GM18870 (cell line): ENCODE measurements at regions not wholly inside any gene's neighbourhood (a gene's known extent, or its start where the extent isn't known, plus 50 kb on each side); places are given as distances from the start of the nearest gene placed in this dataset.
"Not testable (repeated sequence)": the region's sequence is repeated elsewhere in the genome, so short reads cannot be mapped to it uniquely, and the experiment has no call there.

Experiments
- ATAC-seq: cut with Tn5 transposase; IDR thresholded peaks from one replicate; pipeline ENCODE4 v1.9.1; 2021; ENCODE audit warnings: moderate library complexity; ENCODE audit not compliant: unreplicated experiment

- ATAC-seq: no peak
Measured at GRCh38 chr14:77985211-77985615, 185.0 kb upstream of the NRXN3 start.

- ATAC-seq: no peak
Measured at GRCh38 chr14:77986773-77987172, 183.4 kb upstream of the NRXN3 start.

GRCh38 chr14:77988096-77988870 lies 181.9 kb upstream of the NRXN3 start:
- ATAC-seq: no peak

- no peak for ATAC-seq
Measured at GRCh38 chr14:77988970-77989369, 181.2 kb upstream of the NRXN3 start.

GRCh38 chr14:77989441-77989991 lies 180.7 kb upstream of the NRXN3 start:
- ATAC-seq: no peak

GRCh38 chr14:77990337-77990736 lies 179.8 kb upstream of the NRXN3 start:
- ATAC-seq: no peak

- no peak for ATAC-seq
Measured at GRCh38 chr14:77991128-77991772, 178.9 kb upstream of the NRXN3 start.

- peak; percentile 97 for ATAC-seq
Measured at GRCh38 chr14:78005325-78005724, 164.8 kb upstream of the NRXN3 start.

GRCh38 chr14:78007160-78007559 lies 163.0 kb upstream of the NRXN3 start:
- ATAC-seq: no peak

GRCh38 chr14:78010688-78011087 lies 159.5 kb upstream of the NRXN3 start:
- ATAC-seq: no peak

- ATAC-seq: not testable (repeated sequence)
Measured at GRCh38 chr14:78013911-78014310, 156.3 kb upstream of the NRXN3 start.

GRCh38 chr14:78016532-78016931 lies 153.6 kb upstream of the NRXN3 start:
- ATAC-seq: no peak

- ATAC-seq: no peak
Measured at GRCh38 chr14:78018283-78018682, 151.9 kb upstream of the NRXN3 start.

- peak; percentile 92 for ATAC-seq
Measured at GRCh38 chr14:78022059-78022458, 148.1 kb upstream of the NRXN3 start.

GRCh38 chr14:78023112-78023511 lies 147.1 kb upstream of the NRXN3 start:
- no peak for ATAC-seq

GRCh38 chr14:78028471-78028870 lies 141.7 kb upstream of the NRXN3 start:
- no peak for ATAC-seq

- ATAC-seq: no peak
Measured at GRCh38 chr14:78029601-78030372, 140.4 kb upstream of the NRXN3 start.

GRCh38 chr14:78043349-78043748 lies 126.8 kb upstream of the NRXN3 start:
- ATAC-seq: no peak

GRCh38 chr14:78048120-78048519 lies 122.1 kb upstream of the NRXN3 start:
- no peak for ATAC-seq

GRCh38 chr14:78056890-78057289 lies 113.3 kb upstream of the NRXN3 start:
- not testable (repeated sequence) for ATAC-seq

- ATAC-seq: no peak
Measured at GRCh38 chr14:78070344-78070743, 99.8 kb upstream of the NRXN3 start.
